ENCODE measurements at regions not wholly inside any gene's neighbourhood (a gene's known extent, or its start where the extent isn't known, plus 50 kb on each side); places are given as distances from the start of the nearest gene placed in this dataset.
"Not testable (repeated sequence)": the region's sequence is repeated elsewhere in the genome, so short reads cannot be mapped to it uniquely, and the experiment has no call there.

- ATAC-seq (no peak), FAIRE-seq (no peak), DNase-seq (ENCODE audit: low spot score) (no peak)
- TF ChIP-seq LCORL (IDR thresholded peaks at IDR 0.05): no peak
- no peak for TF ChIP-seq LCORL (CRISPR knock-in tag; IDR thresholded peaks at IDR 0.05)
- no peak for TF ChIP-seq ZSCAN21 (CRISPR knock-in tag; IDR thresholded peaks at IDR 0.05; ENCODE audit: borderline replicate concordance)
- no peak for TF ChIP-seq PAF1 (CRISPR knock-in tag; IDR thresholded peaks at IDR 0.05)
- no peak for TF ChIP-seq SYNCRIP (IDR thresholded peaks at IDR 0.05; ENCODE audit: insufficient read depth, low read depth, low read length)
- no peak for TF ChIP-seq RCOR2 (CRISPR knock-in tag; IDR thresholded peaks at IDR 0.05)
- no peak for TF ChIP-seq ARID5B (CRISPR knock-in tag; IDR thresholded peaks at IDR 0.05)
- TF ChIP-seq CHD4 (IDR thresholded peaks at IDR 0.05; ENCODE audit: borderline replicate concordance, low read length): no peak
- no peak for TF ChIP-seq NFKBIZ (CRISPR knock-in tag; IDR thresholded peaks at IDR 0.05)
- no peak for TF ChIP-seq RARA (CRISPR knock-in tag; IDR thresholded peaks at IDR 0.05)
- Histone ChIP-seq H3K36me3 (replicated peaks in 1 of 2; ENCODE audit: control insufficient read depth in 1 of 2, insufficient read depth in 2 of 2, low read length in 2 of 2) (no peaks in the 10 kb centered on the region), H4K20me1 (ENCODE audit: insufficient read depth, low read length) (no peaks in the 10 kb centered on the region), H3K27me3 (ENCODE audit: control insufficient read depth in 1 of 2, insufficient read depth in 2 of 2, low read length in 2 of 2) (no peaks in the 10 kb centered on the region), H3K9ac (ENCODE audit: insufficient read depth, low read depth, low read length) (no peak overlapping the region), H2AFZ (ENCODE audit: low read length) (no peak overlapping the region), H3K4me1 (ENCODE audit: insufficient read depth, low read length) (no peaks in the 10 kb centered on the region), H3K4me3 (replicated peaks in 1 of 3; ENCODE audit: insufficient read depth in 1 of 3, low read depth in 2 of 3, low read length in 3 of 3) (no peak overlapping the region), H3K4me2 (ENCODE audit: low read depth, low read length) (no peak overlapping the region), H3K79me2 (ENCODE audit: insufficient read depth, low read length) (no peaks in the 10 kb centered on the region), H3K27ac (ENCODE audit: extremely low read length, insufficient read depth, low read length) (no peak overlapping the region), H3K9me3 (ENCODE audit: low read length) (peaks cover under 1% of the 10 kb centered on the region; the same call in 1 of the 2 replicates)
- intact Hi-C loops (cut with micrococcal nuclease; ENCODE audit: unreplicated experiment) (no loop called here), in situ Hi-C loops (cut with HindIII; ENCODE audit: extremely low pct_ligation_motif_present, low pct_unique_long_range_greater_than_20kb) (no loop called here)
- POLR2A ChIA-PET: no interaction called here
- CTCF ChIA-PET (ENCODE audit: low intra/inter-chr PET ratio, low total read pairs): no interaction called here
- no TSS peak for BruUV-seq (replicated peaks)
- 4% methylated on average over 1 of the region's 1 CpG for WGBS (ENCODE audit: low lambda C conversion rate)
Observed at GRCh38 chr3:5607581-5607980, 420.1 kb downstream of the EDEM1 start.

- H3K27me3 ChIP-seq (ENCODE audit: control insufficient read depth in 1 of 2, insufficient read depth in 2 of 2, low read length in 2 of 2); H2AFZ ChIP-seq (ENCODE audit: low read length); in situ Hi-C loops (cut with HindIII; ENCODE audit: extremely low pct_ligation_motif_present, low pct_unique_long_range_greater_than_20kb); FAIRE-seq; POLR2A ChIA-PET; DNase-seq (ENCODE audit: low spot score); intact Hi-C loops (cut with micrococcal nuclease; ENCODE audit: unreplicated experiment); CTCF ChIA-PET (ENCODE audit: low intra/inter-chr PET ratio, low total read pairs); H3K27ac ChIP-seq (ENCODE audit: extremely low read length, insufficient read depth, low read length); H3K4me1 ChIP-seq (ENCODE audit: insufficient read depth, low read length); H3K4me2 ChIP-seq (ENCODE audit: low read depth, low read length); H4K20me1 ChIP-seq (ENCODE audit: insufficient read depth, low read length); H3K4me3 ChIP-seq (replicated peaks in 1 of 3; ENCODE audit: insufficient read depth in 1 of 3, low read depth in 2 of 3, low read length in 3 of 3); ATAC-seq; BruUV-seq (replicated peaks); H3K9me3 ChIP-seq (ENCODE audit: low read length); H3K36me3 ChIP-seq (replicated peaks in 1 of 2; ENCODE audit: control insufficient read depth in 1 of 2, insufficient read depth in 2 of 2, low read length in 2 of 2); H3K9ac ChIP-seq (ENCODE audit: insufficient read depth, low read depth, low read length); H3K79me2 ChIP-seq (ENCODE audit: insufficient read depth, low read length): not testable (repeated sequence)
- 34% methylated on average over 4 of the region's 4 CpGs for WGBS (ENCODE audit: low lambda C conversion rate)
Observed at GRCh38 chr3:5608971-5609370, 421.5 kb downstream of the EDEM1 start.
